Esophagus squamous epithelium (tissue), 4 donors: ENCODE measurements at regions not wholly inside any gene's neighbourhood (a gene's known extent, or its start where the extent isn't known, plus 50 kb on each side); places are given as distances from the start of the nearest gene placed in this dataset.

ENCODE experiments used
- POLR2A ChIP-seq, 4 donors: fragments of 450-650 bp; IDR thresholded peaks; one replicate each; pipeline ENCODE4 v1.6.1; 2017; ENCODE audit warnings: antibody characterized with exemption in 4 of 4, mild to moderate bottlenecking in 4 of 4, moderate library complexity in 3 of 4
- TF ChIP-seq, protein P1 (sequence below), 6 experiments: fragments of 450-650 bp in 4 of 6; fragments of 200-600 bp in 2 of 6; sonication (generic) in 2 of 6; IDR thresholded peaks; one replicate each; pipeline ENCODE4 v1.5.1; 2016 to 2019; ENCODE audit warnings: antibody characterized with exemption in 6 of 6, mild to moderate bottlenecking in 4 of 6, moderate library complexity in 4 of 6

DNA sequence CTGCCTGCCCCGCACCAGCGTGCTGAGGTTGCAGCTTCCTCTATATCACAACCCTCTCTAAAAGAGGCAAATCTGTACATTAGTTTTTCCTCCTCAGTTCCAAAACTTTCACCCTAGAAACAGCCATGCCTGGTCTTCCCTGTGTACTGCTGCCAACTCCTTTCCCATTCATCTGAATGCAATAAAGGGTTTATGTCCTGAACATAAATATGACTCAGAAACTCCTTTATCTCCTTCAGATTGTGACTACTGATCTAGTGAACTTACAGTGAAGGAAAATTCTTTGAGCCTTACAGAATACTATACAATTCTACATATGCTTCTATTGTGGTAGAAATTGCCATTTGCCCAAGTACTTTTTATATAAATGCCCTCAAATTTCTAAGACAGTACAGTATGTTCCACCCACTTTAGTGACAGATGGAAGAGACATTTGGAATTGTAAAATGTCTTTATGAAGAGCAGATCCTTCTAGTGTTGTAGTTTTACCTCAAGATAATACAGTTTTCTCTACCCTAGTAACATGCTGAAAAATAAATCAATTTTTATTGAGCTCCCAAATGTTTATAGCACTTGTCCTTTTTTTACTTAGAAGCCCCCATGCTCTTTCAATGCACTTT, 345.1 kb upstream of the SNX7 start:
- TF ChIP-seq, protein P1, sequence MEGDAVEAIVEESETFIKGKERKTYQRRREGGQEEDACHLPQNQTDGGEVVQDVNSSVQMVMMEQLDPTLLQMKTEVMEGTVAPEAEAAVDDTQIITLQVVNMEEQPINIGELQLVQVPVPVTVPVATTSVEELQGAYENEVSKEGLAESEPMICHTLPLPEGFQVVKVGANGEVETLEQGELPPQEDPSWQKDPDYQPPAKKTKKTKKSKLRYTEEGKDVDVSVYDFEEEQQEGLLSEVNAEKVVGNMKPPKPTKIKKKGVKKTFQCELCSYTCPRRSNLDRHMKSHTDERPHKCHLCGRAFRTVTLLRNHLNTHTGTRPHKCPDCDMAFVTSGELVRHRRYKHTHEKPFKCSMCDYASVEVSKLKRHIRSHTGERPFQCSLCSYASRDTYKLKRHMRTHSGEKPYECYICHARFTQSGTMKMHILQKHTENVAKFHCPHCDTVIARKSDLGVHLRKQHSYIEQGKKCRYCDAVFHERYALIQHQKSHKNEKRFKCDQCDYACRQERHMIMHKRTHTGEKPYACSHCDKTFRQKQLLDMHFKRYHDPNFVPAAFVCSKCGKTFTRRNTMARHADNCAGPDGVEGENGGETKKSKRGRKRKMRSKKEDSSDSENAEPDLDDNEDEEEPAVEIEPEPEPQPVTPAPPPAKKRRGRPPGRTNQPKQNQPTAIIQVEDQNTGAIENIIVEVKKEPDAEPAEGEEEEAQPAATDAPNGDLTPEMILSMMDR (IDR thresholded peaks at IDR 0.05), result no peak
- TF ChIP-seq POLR2A (IDR thresholded peaks at IDR 0.05), result no peak
